ENCODE measurements at regions not wholly inside any gene's neighbourhood (a gene's known extent, or its start where the extent isn't known, plus 50 kb on each side); places are given as distances from the start of the nearest gene placed in this dataset.
"Not testable (repeated sequence)": the region's sequence is repeated elsewhere in the genome, so short reads cannot be mapped to it uniquely, and the experiment has no call there.

DNA sequence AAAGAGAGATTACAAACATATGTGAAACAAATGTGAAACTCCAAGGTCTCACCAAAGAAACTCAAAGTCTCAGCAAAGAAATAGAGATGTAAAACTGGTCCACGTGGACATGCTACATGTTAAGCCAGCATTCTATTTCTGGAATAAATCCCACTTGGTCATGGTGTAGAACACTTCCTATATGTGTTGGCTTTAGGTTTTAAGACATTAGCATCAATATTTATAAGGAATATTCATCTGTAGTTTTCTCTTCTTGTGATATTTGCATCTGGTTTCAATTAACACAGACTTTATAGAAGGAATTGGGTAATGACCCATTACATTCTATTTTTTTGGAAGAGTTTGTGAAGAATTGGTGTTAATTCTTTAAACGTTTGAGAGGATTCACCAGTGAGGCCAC lies 133.1 kb downstream of the COPS8 start:
- no peak for DNase-seq

DNA sequence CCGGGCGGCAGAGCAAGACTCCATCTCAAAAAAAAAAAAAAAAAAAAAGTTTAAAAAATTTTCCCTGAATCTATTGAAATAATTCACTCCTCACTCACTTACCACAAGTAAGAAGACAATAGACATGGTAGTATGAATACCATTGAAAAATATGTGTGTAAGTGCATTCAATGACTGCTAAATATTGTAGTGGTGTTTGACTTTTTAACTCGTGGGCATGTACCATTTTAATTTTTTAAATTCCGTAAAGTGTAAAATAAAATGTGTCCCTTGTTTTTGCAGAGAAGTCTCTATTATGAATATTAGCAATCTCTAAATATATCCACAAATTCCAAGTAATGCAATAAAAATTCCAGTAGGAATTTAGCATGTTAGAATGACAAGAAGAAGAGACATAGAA lies 134.1 kb downstream of the COPS8 start:
- no peak for DNase-seq

DNA sequence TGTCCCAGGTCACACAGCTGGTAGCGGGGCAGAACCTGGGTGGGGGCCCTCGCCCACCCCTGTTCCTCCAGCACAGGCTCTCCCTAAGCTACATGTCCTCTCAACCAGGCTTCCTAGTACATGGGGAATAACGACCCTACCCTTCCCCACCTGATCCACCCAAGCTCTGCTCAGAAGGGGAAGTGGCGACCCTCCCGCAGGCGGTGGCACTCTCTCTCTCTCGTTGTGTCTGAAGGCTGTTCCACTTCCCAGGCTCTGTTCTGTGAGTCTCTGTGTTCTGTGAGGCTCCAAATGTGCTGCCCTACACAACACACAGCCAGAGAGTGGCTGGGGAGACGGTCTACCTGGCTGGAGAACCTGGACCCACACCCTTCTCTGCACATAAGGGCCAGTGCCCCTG lies 135.8 kb downstream of the COPS8 start:
- no peak for DNase-seq

DNA sequence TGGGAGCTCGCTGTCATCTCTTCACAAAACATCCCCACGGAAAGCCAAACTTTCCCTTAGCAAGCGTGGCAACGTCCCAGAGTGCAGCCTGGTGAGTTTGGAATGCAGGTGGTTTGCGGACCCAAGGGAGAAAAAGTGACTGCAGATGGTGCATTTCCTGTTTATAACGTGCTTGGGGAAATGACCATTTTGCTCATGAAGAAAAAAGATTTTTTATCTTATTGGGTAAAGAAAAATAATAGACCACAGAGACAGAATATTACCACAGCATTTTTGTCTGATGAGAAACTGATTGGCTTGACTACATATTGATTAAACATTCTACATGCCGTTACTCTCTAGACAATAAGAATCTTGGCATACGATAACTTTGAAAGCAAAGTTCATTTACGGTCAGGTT lies 136.5 kb downstream of the COPS8 start:
- DNase-seq, result no peak

DNA sequence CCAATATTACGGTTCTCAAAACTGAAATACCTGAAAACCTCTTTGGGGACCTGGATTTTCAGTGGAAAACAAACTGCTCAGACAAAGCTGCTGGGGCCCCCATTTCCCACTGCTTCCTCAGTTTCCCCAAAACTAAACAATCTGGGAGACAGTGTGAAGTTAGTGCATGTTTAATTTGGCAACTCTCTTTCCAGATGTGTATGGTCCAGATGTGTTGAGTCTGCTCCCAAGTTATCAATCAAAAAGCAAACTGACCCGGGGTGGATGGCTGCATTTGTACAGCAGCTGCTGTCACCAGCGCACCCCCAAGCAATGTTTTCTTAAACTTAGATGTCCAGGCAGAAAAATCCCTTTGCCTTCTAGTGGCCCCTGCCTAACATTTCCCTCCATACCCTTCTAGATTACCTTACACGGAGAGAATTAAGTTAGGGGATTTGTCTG lies 136.9 kb downstream of the COPS8 start:
- no peak for DNase-seq

DNA sequence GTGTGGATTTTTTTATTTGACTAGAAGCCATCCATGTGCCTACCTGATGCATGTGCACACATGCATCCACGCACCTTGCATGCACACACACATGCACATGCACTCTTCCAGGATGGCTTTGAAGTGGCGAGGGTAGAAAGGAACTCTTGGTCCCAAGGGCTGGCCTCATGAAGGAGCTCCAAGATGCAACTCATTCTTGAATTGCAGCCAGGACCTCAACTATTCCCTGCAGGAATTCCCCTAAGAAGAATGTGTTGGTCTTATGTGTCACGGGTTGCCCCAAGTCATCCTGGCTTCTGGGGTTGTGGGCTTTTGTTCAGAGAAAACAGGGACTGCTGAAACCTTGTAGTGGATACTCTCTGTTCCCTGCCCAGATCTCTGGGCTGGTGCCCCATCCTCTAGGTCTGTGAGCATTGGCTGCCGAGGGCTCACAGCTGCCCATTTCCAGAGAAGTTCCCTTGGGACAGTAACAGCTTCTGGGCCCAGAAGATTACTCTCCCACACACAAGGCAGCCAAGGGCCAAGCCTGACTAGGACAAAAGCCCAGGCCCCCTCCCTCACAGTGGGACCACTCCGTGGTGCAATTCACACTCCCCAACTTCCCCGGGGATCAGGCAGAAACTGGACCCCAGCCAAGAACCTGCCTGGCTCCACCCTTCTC lies 137.6 kb downstream of the COPS8 start:
- no peak for DNase-seq

DNA sequence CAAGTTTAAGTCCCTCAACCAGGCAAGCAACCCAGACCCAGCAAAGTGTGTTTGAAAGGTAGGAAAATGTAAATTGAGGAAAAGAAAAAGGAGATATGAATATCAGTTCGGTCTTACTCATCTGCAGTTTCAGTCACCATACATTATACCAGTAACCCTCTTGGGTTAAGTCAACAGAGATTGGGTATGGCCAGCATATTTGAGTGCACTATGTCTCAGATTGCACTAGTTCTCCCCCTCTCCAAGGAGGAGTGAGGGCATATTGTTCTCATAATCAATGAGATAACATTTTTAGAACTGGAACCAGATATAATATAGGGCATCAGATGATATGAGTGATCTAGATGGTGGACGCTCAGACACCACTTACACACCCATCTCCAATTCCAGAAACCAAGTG lies 141.5 kb downstream of the COPS8 start:
- no peak for DNase-seq

DNA sequence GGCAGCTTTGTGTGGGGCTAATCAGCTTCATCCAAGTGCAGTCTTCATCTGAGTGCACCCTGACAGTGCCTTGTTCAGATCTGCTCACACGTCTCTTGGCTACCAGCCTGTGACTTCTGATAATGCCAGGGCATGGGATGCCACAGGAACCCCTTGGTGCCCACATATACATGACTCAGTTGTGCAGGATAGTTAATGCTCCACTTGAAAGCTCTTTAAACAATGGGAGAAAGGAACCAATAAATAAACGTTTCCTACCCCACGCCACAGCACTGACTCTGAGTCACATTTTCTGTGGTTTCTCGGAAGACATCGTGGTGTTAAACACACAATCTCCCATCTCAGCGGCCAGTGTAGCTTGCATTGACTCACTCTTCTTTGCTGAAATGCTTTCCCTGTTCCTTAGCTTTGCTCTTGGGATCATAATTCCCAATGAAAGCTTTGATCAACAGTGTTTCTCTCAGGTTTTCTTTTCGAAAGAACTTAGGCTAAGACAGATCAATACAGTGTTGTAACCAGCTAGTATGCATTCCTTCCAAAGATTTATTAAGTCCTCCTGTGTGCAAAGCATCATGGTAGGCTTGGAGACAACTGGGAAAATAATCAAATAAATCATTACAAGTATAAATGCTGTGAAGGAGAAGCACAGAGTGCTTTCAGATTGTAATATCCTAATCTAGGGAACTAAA lies 142.0 kb downstream of the COPS8 start:
- DNase-seq, result no peak

DNA sequence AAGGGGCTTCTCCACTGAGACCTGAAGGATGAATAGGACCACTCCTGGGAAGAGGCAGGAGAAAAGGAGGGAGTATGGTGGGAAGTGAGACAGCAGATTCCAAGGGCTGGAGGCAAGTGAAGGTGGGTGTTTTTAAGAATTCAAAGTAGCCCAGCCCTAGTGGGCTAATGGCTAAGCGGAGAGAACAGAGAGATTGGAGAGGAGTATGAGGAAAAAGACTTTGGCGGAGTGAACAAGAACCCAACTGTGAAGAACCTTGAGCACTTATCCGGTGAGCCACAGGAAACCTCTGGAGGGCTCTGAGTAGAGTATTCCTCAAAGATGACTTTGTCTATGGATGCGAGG lies 142.6 kb downstream of the COPS8 start:
- no peak for DNase-seq

DNA sequence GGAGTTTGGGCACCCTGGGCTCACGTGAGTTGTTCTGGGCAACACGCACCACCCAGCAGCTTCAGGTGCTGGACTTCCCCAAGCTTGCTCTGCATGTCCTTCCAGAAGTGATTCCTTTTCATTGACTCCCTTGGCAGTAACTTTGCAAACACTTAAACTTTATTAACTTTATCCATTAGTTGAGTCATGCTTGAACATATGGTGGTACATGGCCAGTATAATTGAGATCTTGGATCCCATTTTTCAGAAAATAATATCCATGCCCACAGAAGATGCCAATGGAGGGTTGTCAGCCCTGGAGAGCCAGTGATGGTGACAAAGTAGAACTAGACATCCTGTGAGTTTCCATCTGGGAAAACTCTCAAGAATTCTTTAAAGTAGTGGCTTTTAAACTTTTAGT lies 144.2 kb downstream of the COPS8 start:
- no peak for DNase-seq

DNA sequence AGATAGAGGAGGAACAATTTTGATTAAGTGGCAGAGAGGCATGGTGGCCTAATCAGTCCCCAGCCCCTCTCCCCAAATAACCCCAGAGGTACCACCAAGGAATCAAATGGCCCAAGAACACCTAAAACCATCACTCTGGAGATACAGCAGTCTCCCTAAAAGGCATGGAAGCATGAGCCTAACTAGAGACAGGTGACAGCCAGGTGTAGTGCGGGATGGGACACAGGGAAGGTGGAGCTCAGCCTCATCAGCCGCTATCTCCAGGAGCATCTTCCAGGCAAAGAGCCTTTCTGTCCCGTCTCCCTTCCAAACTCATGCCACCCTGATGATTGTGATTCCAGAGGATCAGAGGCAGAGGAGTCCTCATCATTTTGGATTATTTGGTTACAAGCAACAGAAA lies 144.7 kb downstream of the COPS8 start:
- no peak for DNase-seq

DNA sequence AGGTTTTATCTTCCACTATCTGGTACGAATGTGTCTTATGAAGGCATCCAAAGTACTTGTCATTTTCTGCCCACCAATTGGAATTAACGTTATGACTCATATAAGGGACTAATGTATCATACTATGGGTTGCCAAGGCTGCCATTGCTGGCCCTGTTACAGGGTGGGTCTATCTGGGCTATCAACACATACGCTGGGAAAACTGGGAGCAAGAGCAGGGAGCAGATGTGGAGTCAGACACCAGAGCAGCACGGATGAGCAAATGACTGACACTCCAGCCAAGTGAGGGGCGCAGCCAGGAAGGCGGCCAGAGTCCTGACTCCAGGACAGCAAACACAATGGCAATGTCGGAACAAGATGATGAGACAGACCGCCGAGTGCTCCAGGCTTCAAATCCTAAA lies 145.9 kb downstream of the COPS8 start:
- DNase-seq, result no peak

DNA sequence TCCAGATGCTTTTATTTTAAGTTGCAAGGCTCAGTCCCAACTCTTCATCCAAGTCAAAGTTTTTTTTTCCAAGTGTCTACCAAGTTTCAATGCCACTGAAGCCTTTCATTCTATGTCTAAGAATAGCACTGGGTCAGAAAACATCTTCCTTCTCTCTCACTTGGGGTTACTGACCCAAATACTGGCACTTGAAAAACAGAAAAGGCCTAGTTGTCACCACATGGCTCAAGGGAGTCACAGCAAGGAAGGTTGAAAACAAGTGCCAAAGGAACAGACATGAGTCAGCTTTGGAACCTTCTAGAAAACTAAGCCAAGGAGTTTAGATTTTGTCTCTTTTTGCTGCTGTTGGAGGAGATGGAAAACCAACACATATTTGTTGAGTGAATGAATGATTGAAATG lies 146.5 kb downstream of the COPS8 start:
- no peak for DNase-seq

DNA sequence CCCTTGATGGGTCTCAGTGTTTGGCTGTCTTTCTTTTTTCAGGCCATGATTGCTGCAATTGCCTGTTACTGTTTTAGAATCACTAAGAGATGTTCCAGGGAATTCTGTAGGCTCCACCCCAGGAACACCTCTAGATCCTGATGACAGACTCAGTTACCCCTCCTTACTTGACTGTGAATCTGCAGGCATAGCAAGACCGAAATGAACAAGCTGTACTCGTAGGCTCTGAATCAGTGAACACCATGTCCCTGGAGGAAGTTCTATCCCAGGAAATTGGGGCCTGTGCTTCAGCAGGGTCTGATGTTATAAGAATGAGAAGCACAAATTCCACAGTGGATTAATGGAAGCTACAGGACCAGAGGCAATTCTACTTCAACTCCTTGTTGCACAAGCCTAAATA lies 148.6 kb downstream of the COPS8 start:
- no peak for DNase-seq

DNA sequence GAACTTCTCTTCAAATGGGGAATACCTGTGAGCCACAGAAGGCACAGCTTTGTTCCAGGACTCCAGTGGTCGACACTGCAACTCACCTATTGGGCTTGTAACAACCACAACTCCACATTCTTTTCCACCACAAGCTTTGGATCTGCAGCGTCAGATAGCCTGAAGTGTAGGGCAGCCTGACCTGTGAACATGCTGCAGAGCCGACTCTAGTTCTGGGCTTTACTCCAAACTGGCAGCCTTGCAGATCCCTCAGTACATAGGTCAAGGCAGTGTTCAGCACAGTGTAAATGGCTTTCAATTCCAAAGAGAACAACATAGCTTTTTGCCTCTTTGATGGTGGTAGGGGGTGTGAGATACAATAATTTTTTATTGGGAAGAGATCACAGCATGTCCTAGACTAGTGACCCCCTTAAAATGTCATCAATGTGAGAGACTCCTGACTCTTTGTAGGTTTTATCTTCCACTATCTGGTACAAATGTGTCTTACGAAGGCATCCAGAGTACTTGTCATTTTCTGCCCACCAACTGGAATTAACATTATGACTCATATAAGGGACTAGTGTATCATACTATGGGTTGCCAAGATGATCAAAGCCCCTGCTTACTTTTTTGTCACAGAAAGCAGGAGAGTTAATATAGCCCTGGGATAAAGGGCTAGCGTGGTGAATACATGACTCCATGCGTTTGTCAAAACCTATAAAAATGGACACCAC lies 149.8 kb downstream of the COPS8 start:
- no peak for DNase-seq

DNA sequence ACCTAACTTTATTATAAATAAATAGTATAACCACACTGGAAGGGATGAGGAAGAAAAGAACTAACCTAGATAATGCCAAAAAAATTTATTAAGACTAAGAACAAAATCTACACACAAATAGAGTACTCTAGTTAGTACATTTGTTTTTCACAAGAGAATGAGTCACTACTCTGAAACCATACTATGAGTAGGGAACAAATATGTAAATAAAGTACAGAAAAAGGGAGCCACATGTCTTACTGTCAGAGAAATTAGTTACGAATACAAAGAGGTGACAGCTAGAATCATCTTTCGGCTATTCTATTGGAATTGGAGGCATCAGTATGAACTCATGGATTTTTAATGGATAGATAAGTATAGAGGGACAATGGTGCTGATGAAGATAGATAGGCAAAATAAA lies 150.5 kb downstream of the COPS8 start:
- no peak for DNase-seq

DNA sequence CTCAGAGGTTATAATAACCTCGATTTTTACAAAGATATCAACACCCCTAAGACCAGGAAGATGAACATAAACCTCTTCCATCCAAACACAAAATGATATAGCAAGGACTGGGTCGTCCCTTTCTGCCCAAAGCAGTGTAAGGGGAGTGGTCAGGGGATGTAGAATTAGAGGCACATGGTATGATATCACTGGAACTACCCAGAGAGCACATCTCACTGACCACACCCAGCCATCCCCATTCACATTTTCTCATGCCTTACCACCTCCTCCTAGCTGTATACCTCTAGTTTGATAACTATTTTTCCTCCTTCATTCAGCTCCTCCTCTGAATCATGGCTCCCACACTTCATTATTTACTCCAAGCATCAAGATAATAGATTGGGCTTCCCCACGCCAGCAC lies 152.6 kb downstream of the COPS8 start:
- DNase-seq, result no peak

DNA sequence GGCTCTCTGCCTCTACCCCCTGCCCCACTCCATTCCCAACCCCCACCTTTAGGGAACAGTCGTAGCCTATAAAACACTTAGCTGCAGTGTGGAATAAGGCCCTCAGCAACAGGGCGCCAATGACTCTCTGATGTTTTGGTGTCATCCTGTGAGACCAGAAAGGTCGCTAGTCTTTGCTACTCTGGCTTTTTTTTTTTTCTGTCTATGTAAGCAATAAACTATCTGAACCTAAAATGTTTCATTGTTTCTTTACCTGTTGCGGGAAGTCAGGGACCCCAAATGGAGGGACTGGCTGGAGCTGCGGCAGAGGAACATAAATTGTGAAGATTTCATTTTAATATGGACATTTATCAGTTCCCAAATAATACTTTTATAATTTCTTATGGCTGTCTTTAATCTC lies 154.6 kb downstream of the COPS8 start:
- DNase-seq, result no peak

DNA sequence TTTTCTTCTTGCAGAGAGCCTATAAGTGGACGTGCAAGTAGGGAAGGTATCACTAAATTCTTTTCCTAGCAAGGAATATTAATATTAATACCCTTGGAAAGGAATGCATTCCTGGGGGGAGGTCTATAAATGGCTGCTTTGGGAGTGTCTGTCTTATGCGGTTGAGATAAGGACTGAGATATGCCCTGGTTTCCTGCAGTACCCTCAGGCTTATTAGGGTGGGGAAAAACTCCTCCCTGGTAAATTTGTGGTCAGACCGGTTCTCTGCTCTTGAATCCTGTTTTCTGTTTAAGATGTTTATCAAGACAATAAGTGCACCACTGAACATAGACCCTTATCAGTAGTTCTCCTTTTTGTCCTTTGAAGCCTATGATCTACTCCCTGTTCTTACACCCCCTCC lies 155.2 kb downstream of the COPS8 start:
- DNase-seq, result not testable (repeated sequence)

DNA sequence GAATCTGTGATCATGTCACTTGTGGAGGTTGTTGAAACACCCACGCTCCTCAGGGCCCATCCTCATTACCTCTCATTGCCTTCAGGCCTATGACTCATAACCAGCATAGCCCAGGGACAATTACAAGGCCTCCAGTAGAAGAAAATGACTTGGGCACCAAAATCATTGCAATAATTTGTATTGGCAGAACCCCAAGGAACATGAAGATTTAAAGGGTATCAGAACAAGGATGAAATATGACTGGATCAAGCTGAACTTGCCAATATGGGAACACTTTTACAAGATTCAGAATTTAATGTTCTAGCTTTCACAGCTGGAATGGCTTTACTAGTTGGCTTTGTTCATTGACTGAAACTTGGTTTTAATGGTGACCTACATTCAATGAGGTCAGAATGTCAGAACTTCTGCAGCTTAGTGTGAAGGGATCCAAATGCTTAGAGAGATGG lies 156.4 kb downstream of the COPS8 start:
- no peak for DNase-seq

DNA sequence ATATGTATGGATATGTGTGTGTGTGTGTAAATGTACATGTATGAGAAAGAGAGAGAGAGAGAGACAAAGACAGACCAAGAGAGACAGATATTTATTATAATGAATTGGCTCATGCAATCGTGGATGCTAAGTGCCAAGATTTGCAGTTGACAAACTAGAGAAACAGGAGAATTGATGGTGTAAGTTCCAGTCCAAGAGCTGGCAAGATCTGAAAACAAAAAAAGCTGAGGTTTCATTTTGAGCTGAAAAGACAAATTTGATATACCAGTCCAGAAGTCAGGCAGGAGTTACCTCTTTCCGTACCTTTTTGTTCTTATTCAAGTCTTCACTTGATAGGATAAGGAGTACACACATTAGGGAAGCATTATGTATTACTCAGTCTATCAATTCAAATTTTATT lies 157.8 kb downstream of the COPS8 start:
- no peak for DNase-seq

DNA sequence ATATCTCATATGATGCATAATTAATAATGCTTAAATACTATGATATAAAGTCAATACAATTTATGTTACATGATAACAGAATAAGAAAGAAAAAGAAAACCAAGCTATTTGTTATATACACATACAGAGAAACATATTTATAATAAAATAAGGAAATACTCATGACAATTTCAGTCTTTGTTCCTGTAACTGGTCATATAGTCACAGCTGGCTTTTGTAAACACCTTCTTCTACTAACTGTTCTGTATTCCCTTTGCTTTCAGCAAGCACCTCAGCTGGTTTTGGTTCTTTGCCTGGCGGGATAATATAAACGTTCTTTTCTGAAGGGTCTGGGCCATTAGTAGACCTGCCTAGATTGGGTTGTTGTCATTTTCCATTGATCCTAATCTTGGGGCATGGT lies 158.5 kb downstream of the COPS8 start:
- no peak for DNase-seq

DNA sequence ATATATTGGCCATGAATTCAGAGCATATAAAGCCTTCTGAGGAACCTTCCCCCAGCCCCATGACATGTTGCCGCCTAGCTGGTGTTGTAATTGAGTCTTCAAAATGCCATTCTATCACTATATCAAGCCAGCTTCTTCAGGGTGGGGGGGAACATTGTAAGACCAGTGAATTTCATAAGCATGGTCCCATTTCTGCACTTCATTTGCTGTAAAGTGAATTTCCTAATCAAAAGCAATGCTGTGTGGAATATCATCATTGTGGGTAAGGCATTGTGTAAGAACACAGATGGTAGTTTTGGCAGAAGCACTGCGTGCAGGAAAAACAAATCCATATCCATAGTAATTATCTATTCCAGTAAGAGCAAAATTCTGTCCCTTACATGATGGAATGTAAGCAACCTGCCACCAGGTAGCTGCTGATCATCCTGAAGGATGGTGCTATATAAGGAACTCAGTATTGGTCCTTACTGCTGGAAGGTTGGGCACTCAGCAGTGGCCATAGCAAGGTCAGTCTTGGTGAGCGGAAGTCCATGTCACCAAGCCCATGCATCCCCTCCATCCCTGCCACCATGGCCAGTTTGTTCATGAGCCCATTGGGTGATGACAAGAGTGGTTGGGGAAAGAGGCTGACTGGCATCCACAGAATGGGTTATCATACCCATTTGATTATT lies 159.4 kb downstream of the COPS8 start:
- DNase-seq, result no peak

DNA sequence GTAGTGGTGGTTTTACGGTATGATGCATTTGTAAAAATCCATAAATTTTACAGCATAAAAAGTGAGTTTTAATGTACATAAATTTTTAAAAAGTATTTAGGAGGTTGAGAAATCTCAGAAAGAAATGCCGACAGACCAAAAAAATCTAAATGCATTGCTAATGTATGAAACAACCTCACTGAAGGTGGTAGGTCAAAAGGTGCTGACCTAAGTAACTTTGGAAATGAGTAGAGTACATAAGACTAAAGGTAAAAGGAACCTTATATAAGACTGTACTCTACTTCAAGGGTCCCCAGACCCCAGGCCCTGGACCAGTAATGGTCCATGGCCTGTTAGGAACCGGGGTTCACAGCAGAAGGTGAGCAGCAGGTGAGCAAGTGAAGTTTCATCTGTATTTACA lies 163.4 kb downstream of the COL6A3 start:
- no peak for DNase-seq

Measured in activated CD4-positive, alpha-beta T cell treated with anti-CD3 and anti-CD28 coated beads for 4 hours (primary cell).